ENCODE measurements at regions not wholly inside any gene's neighbourhood (a gene's known extent, or its start where the extent isn't known, plus 50 kb on each side); places are given as distances from the start of the nearest gene placed in this dataset.
"Not testable (repeated sequence)": the region's sequence is repeated elsewhere in the genome, so short reads cannot be mapped to it uniquely, and the experiment has no call there.

GRCh38 chr3:130151555-130151954 lies 69.9 kb downstream of the ALG1L2 start:
- DNase-seq = not testable (repeated sequence)

- DNase-seq = not testable (repeated sequence)
Observed at GRCh38 chr3:130153247-130153646, 71.6 kb downstream of the ALG1L2 start.

GRCh38 chr3:130155464-130155863 lies 73.8 kb downstream of the ALG1L2 start:
- not testable (repeated sequence) for DNase-seq

GRCh38 chr3:130166856-130167255 lies 85.2 kb downstream of the ALG1L2 start:
- not testable (repeated sequence) for DNase-seq

GRCh38 chr3:130175195-130175594 lies 93.6 kb downstream of the ALG1L2 start:
- not testable (repeated sequence) for DNase-seq

- DNase-seq = not testable (repeated sequence)
Observed at GRCh38 chr3:130176476-130177256, 95.0 kb downstream of the ALG1L2 start.

GRCh38 chr3:130178835-130179234 lies 97.2 kb downstream of the ALG1L2 start:
- not testable (repeated sequence) for DNase-seq

GRCh38 chr3:130179353-130179970 lies 97.8 kb downstream of the ALG1L2 start:
- DNase-seq = peak; percentile 66 to 75

- DNase-seq = not testable (repeated sequence)
Observed at GRCh38 chr3:130182475-130182874, 100.8 kb downstream of the ALG1L2 start.

GRCh38 chr3:130183689-130184088 lies 102.1 kb downstream of the ALG1L2 start:
- not testable (repeated sequence) for DNase-seq

- DNase-seq = not testable (repeated sequence)
Observed at GRCh38 chr3:130184152-130185024, 102.8 kb downstream of the ALG1L2 start.

GRCh38 chr3:130201272-130201671 lies 119.6 kb downstream of the ALG1L2 start:
- not testable (repeated sequence) for DNase-seq

GRCh38 chr3:130203633-130204032 lies 122.0 kb downstream of the ALG1L2 start:
- DNase-seq = not testable (repeated sequence)

GRCh38 chr3:130227540-130227939 lies 117.9 kb upstream of the COL6A5 start:
- no peak for DNase-seq

GRCh38 chr3:130242850-130243569 lies 102.5 kb upstream of the COL6A5 start:
- DNase-seq = peak; percentile 7 to 18

GRCh38 chr3:130243808-130244207 lies 101.7 kb upstream of the COL6A5 start:
- DNase-seq = no peak

- DNase-seq = no peak
Observed at GRCh38 chr3:130250982-130251381, 94.5 kb upstream of the COL6A5 start.

GRCh38 chr3:130255442-130255841 lies 90.0 kb upstream of the COL6A5 start:
- no peak for DNase-seq

GRCh38 chr3:130256821-130257340 lies 88.6 kb upstream of the COL6A5 start:
- no peak for DNase-seq

- DNase-seq = no peak
Observed at GRCh38 chr3:130258532-130258952, 86.9 kb upstream of the COL6A5 start.

- no peak for DNase-seq
Observed at GRCh38 chr3:130259166-130259874, 86.2 kb upstream of the COL6A5 start.

- no peak for DNase-seq
Observed at GRCh38 chr3:130260918-130261317, 84.6 kb upstream of the COL6A5 start.

All from AML-193 (cell line).